Inferior parietal cortex (tissue), 1 donor: ENCODE measurements at regions not wholly inside any gene's neighbourhood (a gene's known extent, or its start where the extent isn't known, plus 50 kb on each side); places are given as distances from the start of the nearest gene placed in this dataset.
"Not testable (repeated sequence)": the region's sequence is repeated elsewhere in the genome, so short reads cannot be mapped to it uniquely, and the experiment has no call there.

Experiments used
- DNase-seq: peaks from one replicate; pipeline ENCODE4 v3.0.0-alpha.2; 2016; ENCODE audit errors: extremely low spot score

GRCh38 chr6:5838656-5839396 lies 167.9 kb downstream of the NRN1 start:
- no peak for DNase-seq

GRCh38 chr6:5837323-5837722 lies 169.4 kb downstream of the NRN1 start:
- no peak for DNase-seq

- not testable (repeated sequence) for DNase-seq
Observed at GRCh38 chr6:5836597-5836996, 170.1 kb downstream of the NRN1 start.

- DNase-seq, result no peak
Observed at GRCh38 chr6:5833120-5833519, 173.6 kb downstream of the NRN1 start.

- DNase-seq, result no peak
Observed at GRCh38 chr6:5832668-5833067, 174.1 kb downstream of the NRN1 start.

GRCh38 chr6:5831219-5831862 lies 175.4 kb downstream of the NRN1 start:
- not testable (repeated sequence) for DNase-seq

GRCh38 chr6:5828296-5828695 lies 178.4 kb downstream of the NRN1 start:
- no peak for DNase-seq

GRCh38 chr6:5827056-5827904 lies 179.4 kb downstream of the NRN1 start:
- no peak for DNase-seq

- DNase-seq, result not testable (repeated sequence)
Observed at GRCh38 chr6:5824382-5824983, 182.2 kb downstream of the NRN1 start.
